GM19239 (cell line): ENCODE measurements at regions not wholly inside any gene's neighbourhood (a gene's known extent, or its start where the extent isn't known, plus 50 kb on each side); places are given as distances from the start of the nearest gene placed in this dataset.

Experiments
- DNase-seq: peaks from one replicate; pipeline ENCODE4 v3.0.0; 2011; ENCODE audit warnings: low spot score; ENCODE audit not compliant: insufficient read length
- FAIRE-seq: peaks from 2 replicates; lab custom pipeline; 2011; peaks lifted over from hg19 to GRCh38; lab: Jason Lieb, UNC

GRCh38 chr6:132868057-132868456, 53.7 kb downstream of the RPS12 start:
- DNase-seq (no peak), FAIRE-seq (no peak)

GRCh38 chr6:132872923-132873322, 58.6 kb downstream of the RPS12 start:
- FAIRE-seq (peak; percentile 87), DNase-seq (no peak)

GRCh38 chr6:132877003-132877402, 62.6 kb downstream of the RPS12 start:
- DNase-seq (no peak), FAIRE-seq (no peak)

GRCh38 chr6:132887204-132887603, 72.8 kb downstream of the RPS12 start:
- DNase-seq: no peak
- no peak for FAIRE-seq

- FAIRE-seq (no peak), DNase-seq (no peak)
Observed at GRCh38 chr6:132888701-132889100, 74.3 kb downstream of the RPS12 start.

- DNase-seq (no peak), FAIRE-seq (no peak)
Observed at GRCh38 chr6:132892929-132893771, 78.8 kb downstream of the RPS12 start.

GRCh38 chr6:132893772-132894490, 79.6 kb downstream of the RPS12 start:
- FAIRE-seq: no peak
- no peak for DNase-seq

- FAIRE-seq: no peak
- DNase-seq: no peak
Observed at GRCh38 chr6:132898376-132898775, 84.0 kb downstream of the RPS12 start.

GRCh38 chr6:132900849-132901248, 86.5 kb downstream of the RPS12 start:
- DNase-seq (no peak), FAIRE-seq (no peak)

- FAIRE-seq: no peak
- no peak for DNase-seq
Observed at GRCh38 chr6:132902901-132903300, 88.5 kb downstream of the RPS12 start.

- no peak for DNase-seq
- FAIRE-seq: no peak
Observed at GRCh38 chr6:132907231-132907630, 92.9 kb downstream of the RPS12 start.

GRCh38 chr6:132907914-132908313, 93.5 kb downstream of the RPS12 start:
- FAIRE-seq (no peak), DNase-seq (no peak)

- DNase-seq (no peak), FAIRE-seq (no peak)
Observed at GRCh38 chr6:132909742-132910141, 95.4 kb downstream of the RPS12 start.

GRCh38 chr6:132910759-132911158, 96.4 kb downstream of the RPS12 start:
- DNase-seq (no peak), FAIRE-seq (no peak)

GRCh38 chr6:132919045-132919860, 104.9 kb downstream of the RPS12 start:
- FAIRE-seq (no peak), DNase-seq (no peak)

GRCh38 chr6:132927713-132928112, 113.3 kb downstream of the RPS12 start:
- no peak for DNase-seq
- no peak for FAIRE-seq

- DNase-seq (no peak), FAIRE-seq (no peak)
Observed at GRCh38 chr6:132929141-132929540, 114.8 kb downstream of the RPS12 start.

- FAIRE-seq: no peak
Observed at GRCh38 chr6:132931313-132931712, 116.9 kb downstream of the RPS12 start.

GRCh38 chr6:132931936-132932514, 117.7 kb downstream of the RPS12 start:
- DNase-seq (no peak), FAIRE-seq (no peak)

More at GRCh38 chr6:132931313-132931712, 116.9 kb downstream of the RPS12 start:
- DNase-seq: no peak

- FAIRE-seq (no peak), DNase-seq (no peak)
Observed at GRCh38 chr6:132932588-132932987, 118.2 kb downstream of the RPS12 start.
